HG02610 (cell line): ENCODE measurements at regions not wholly inside any gene's neighbourhood (a gene's known extent, or its start where the extent isn't known, plus 50 kb on each side); places are given as distances from the start of the nearest gene placed in this dataset.
"Not testable (repeated sequence)": the region's sequence is repeated elsewhere in the genome, so short reads cannot be mapped to it uniquely, and the experiment has no call there.

ENCODE experiments used
- ATAC-seq: cut with Tn5 transposase; IDR thresholded peaks from one replicate; pipeline ENCODE4 v1.9.1; 2021; ENCODE audit warnings: mild to moderate bottlenecking, moderate library complexity; ENCODE audit not compliant: unreplicated experiment

DNA sequence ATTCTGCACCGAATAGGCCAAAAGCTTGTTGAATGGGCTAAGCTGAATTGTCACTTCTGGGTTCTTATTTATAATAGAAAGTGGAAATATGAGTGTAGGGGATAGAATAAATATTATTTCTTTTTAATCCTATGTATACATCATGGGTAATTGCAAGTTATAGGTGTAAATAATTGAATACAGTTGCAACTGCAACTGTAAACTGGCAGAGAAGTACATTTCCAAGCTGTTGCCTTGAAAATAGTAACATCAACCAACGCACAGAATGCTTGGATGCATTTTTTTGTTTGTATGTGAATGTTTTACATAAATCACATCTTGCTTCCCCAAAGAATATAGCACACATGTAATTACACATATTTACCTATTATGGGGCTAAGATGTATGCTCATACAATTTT, 234.1 kb downstream of the NNT start:
- ATAC-seq = no peak

DNA sequence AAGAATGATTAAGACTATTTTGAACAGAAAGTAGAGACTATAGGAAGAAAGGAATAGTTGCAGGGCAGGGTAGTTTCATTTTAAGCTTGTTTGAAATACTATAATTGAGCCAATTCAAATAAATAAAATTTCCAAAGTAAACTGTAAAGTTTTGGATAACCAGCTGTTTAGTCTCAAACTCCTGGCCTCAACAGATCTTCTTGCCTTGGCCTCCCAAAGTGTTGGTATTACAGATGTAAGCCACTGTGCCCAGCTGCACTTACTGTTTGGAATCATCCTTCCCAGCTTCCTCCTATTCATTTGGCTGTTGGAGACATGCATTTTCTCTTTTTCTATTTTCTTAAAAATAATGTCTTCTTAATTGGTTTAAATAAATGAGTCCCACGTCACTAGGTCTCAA, 231.0 kb downstream of the NNT start:
- ATAC-seq = no peak

DNA sequence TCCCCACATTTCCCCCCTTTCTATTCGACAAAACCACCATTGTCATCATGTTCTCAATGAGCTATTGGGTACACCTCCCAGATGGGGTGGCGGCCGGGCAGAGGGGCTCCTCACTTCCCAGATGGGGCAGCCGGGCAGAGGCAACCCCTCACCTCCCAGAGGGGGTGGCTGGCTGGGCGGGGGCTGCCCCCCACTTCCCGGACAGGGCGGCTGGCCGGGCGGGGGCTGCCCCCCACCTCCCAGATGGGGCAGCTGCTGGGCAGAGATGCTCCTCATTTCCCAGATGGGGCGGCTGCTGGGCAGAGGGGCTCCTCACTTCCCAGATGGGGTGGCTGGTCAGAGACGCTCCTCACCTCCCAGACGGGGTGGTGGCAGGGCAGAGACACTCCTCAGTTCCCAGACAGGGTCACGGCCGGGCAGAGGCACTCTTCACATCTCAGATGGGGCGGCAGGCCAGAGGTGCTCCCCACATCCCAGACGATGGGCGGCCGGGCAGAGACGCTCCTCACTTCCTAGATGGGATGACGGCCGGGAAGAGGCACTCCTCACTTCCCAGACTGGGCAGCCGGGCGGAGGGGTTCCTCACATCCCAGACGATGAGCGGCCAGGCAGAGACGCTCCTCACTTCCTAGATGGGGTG, 221.5 kb downstream of the NNT start:
- ATAC-seq = not testable (repeated sequence)

DNA sequence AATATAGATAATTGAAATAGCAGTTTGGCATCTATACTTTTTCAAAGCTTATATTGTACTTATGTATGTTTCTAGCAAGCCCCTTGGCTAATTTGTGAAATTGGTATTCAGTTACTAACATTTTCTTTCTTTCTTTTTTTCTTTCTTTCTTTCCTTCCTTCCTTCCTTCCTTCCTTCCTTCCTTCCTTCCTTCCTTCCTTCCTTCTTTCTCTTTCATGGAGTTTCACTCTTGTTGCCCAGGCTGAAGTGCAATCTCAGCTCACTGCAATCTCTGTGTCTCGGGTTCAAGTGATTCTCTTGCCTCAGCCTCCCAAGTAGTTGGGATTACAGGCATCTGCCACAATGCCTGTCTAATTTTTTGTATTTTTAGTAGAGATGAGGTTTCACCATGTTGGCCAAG, 215.4 kb downstream of the NNT start:
- not testable (repeated sequence) for ATAC-seq

DNA sequence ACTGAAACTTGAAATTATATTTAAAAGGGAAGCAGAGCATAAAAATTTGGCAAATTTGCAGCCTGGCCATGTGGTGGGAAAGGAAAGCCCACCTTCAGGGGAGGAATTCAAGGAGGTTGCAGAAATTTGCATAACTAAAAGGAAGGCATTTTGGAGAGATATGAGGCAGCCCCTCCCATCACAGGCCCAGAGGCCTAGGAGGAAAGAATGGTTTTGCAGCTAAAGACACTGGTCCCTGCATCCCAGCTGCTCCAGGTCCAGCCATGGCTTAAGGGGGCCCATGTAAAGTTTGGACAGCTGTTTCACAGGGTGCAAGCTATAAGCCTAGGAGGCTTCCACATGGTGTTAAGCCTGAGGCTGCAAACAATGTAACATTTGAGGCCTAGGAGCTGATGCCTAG, 212.5 kb downstream of the NNT start:
- no peak for ATAC-seq

DNA sequence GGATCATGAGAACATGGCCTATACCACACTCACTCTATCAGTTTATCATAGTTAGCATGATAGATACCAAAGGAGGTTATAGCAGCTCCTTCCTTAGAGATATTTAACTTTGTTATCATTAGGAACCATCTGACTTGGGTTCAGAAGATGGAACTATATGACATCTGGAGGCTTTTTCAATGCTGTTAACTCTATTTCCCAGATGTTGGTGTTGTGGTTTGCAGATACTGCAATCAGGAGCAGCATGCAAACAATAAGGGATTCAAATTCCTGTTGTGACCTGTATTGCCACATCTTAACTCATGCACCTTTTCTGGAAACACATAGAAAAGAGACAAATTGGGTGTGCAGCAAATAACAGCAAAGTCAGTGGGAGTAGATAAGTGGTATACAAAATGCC, 201.7 kb downstream of the NNT start:
- ATAC-seq = no peak

DNA sequence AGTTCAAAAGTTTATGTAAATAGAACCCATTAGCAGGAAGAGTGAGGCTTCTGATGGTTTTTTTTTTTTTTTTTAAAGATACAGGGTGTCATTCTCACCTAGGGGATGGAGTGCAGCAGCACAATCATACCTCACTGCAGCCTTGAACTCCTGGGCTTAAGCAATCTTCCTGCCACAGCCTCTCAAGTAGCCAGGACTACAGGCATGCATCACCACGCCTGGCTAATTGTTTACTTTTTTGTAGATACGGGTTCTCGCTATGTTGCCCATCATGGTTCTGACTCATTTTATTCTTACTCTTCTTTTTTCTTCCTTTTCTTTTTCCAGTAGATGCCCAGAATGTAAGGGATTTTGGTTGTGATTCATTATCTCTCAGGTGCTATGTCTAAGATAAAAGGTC, 201.1 kb downstream of the NNT start:
- no peak for ATAC-seq

DNA sequence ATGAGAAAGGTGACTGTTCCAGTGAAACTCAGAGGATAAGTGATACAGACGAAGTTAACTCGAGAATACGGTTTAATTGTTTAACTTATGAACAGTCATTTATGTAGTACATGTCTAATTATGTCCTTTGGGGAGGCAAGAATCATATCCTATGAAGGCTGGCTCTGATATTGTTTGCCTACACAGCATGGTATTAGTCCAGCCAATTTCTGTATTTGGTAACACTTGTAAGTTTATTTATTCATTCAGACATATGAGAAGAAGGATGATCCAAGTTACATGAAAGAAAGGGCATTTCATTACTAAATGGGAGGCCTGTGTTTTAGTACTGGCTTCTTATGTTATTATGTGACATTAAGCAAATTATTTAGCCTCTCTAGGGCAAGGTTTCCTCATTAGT, 199.7 kb downstream of the NNT start:
- no peak for ATAC-seq

DNA sequence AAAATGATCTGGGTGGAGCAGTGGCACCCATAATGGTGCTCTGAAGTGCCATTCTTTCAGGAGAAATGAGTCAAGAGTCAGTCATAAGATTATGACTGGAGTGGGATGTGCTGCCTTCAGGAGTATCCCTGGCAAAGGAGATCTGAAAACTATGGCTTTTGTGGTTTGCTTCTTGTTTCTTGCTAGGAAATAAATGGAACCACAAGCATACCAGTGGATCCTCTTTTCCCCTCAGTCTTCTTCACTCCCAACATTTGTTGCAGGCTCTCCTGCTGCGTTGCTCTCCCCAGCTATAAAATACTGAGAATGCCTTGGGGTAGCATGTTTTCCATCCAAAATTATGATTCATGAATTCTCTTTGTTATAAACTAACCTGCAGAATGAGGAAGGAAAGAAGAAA, 199.1 kb downstream of the NNT start:
- ATAC-seq = no peak

DNA sequence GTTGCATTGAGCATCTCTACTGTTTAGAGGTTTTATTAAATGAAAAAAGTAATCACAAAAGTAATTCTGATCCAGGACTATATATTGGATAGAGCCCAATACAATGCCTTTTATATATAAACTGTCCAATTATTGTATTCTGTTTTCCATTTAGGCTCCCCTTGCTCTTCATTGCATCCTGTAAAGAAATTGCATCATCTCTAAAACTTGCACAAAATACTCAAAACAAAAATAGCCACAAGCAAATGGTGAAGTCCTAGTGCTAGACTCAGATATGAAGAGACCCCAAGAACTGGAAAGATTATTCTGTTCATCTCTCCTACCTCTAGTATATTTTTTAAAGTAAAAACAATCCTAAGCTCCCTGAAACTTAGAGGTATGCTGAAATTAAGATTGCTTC, 195.8 kb downstream of the NNT start:
- ATAC-seq = no peak

DNA sequence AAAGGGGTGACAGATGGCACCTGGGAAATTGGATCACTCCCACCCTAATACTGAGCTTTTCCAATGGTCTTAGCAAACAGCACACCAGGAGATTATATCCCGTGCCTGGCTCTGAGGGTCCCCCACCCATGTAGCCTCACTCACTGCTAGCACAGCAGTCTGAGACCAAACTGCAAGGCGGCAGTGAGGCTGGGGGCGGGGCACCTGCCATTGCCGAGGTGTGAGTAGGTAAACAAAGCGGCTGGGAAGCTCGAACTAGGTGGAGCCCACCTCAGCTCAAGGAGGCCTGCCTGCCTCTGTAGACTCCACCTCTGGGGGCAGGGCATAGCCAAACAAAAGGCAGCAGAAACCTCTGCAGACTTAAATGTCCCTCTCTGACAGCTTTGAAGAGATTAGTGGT, 188.9 kb downstream of the NNT start:
- not testable (repeated sequence) for ATAC-seq

DNA sequence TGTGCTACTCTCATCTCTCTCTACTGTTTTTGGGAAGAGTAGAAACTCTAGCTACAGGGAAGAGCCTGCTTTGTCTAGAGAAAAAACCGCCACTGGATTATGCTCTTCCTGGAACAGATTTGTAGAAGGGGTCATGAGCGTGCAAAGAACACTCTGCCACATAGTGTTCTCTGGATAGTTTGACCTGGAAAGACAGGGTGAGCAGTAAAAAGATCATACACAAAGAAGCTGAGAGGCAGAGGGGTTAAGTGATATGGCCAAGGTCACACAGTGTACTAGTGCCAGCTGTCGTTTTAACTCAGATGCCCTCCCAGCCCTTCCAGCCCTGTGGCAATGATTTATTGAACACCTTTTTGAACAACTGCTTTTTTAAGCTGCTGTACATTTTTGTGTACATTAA, 182.2 kb downstream of the NNT start:
- ATAC-seq = no peak

DNA sequence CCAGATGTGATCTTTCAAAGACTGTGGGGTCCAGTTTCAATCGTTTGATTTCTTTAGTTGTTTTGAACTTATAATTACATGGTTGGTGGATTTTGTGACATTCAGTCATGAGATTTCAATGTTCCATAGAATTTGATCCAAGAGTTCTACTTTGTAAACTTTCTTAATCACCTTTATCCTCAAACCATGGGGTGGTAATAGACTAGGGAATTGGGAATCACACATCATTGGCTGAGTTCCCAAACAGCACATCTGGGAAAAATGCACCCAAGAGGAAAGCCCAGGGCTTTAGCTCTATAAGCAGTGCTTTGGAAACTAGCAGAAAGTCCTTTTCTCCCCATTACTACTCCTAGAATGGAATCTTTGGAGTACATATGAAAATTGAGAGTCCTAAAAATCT, 177.6 kb downstream of the NNT start:
- ATAC-seq = no peak

DNA sequence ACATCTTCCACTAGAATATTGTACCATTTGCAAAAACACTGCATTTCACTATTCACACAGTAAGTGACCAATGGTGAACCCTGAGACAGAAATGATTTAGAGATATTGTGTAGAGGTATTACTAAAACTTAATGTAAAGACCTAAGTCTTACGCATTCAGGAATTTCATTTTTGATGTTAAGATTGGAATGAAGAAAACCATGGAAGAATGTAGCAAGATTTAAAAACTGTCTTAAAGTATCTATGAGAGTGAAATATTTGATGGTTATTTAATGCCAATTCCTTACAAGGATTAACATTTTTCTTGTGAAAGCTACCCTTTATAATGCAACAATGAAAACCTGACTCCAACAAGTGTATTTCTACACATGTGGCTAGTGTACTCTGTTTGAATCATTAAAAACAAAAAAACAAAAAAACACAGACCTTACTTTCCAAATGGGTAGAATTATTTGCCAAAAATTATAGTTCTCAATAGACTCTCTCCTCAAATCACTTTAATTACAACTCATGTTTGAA, 172.0 kb downstream of the NNT start:
- ATAC-seq = no peak

DNA sequence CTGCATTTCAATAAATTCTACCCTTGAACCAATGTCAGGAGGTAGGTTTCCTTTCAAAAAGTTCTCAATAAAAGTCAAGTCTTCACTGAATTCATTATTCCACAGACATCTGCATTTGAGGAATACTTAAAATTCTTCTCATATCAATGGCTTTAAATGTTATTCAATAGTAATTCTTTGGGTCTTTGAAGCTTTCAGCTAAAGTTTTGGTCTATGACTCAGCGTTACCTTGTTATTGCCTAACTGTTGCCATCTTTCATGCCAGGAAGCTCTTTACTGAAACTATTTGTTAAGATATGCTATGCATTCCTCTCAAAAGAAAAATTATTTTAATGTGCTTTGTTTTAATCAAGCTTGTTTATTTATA, 170.5 kb downstream of the NNT start:
- ATAC-seq = no peak

DNA sequence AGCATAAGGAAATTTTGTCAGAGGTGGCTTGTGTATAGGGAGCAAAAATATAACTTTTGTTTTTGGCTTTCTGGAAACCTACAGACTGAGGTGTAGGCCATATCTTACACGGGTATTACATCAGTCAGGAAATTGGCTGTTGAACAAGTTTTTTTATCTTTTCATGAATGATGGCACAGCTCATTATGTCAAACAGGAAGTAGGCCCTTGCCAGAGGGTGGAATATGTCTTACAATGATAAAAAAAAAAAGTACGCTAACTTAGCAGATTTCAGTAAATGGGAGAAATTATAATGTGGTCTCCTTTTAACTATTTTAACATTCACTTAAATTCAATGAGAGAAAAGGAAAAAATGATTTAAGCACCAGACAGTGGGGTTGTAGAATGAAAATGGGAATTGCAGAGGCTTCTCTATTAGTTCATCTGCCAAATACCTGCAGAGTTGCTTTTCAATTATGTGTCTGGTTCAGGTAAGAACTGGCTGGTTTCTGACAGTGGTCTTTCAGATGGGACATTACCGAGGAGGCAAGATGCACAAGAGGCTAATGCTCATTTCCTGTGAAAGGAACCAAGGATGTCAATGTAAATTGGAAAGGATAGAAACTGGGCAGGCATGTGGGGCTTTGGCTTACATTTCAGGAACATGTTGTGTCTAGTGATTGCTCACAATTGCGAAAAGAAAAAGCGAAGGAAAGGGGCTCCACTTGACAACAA, 169.9 kb downstream of the NNT start:
- no peak for ATAC-seq

DNA sequence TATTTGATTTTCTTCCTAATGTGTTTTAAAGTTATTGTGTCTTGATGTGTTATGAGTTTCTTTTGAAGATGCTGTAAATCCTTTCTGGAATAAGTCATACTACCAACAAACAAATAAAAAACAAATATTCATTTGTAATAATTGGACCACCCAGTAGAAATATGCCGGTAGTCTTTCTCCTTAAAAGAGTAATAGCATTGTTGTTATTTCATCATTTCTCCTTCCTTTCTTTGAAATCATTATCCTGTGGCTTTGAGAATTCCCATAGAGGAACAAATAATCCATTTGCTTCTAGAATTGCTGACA, 169.4 kb downstream of the NNT start:
- no peak for ATAC-seq

DNA sequence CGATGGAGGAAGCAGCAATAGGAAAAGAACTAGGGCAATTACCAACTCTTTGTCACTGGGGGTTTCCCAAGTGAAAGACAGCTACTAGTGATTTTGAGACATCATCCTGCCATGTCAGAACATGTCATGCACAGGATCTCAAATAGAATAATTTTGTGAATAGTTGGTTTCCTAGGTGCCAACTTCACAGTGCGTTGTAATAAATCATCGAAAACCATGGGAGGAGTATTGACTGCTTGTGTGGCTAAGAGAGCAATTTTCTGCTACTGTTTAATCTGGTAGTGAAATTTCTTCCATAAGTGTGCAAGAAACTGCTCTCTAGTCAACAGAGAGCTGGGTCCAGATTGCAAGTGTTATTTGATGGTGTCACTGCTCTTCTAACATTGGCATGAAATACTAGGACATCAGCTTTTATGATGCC, 168.6 kb downstream of the NNT start:
- ATAC-seq = no peak

DNA sequence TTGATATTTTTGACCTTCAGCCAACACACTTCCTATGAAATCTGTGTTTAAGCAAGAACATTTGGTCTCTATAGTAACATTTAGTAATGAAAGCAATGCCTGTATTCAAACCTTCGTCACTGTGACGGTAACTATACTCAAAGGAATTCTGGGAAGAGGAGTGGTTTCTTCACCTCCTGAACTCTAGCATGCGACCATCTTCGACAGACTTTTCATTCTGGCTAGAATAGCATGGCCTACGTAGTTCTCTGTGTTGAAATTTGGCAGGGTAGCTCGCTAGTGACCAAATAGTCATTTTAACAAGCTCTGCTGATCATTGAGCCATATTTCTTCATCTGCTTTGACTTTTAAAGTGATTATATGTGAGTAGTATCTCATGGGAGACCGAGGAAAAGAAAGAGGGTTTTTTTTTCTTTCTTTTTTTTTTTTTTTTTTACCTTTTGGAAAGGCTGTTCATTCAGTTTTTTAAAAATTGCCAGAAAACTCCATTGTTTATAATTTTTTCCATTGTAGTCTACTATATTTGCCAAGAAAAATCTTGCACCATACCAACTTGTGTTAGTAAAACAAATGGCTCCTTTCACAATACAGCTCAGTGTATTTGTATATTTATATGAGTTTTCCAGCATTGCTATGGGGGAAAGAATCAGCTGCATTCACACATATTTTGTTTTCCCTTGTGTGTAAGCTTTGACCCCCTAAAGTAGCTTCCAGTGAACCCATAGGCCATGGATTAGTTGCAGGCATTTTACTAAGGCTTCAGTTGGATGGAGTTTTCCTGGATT, 166.8 kb downstream of the NNT start:
- ATAC-seq = no peak
